ENCODE measurements at regions not wholly inside any gene's neighbourhood (a gene's known extent, or its start where the extent isn't known, plus 50 kb on each side); places are given as distances from the start of the nearest gene placed in this dataset.

GRCh38 chr22:27462190-27462589, 339.4 kb downstream of the MN1 start:
- no peak overlapping the region for H3K4me2 ChIP-seq (ENCODE audit: control insufficient read depth, extremely low read depth, insufficient read depth, low read depth, low read length)
- FAIRE-seq = no peak

GRCh38 chr22:27463121-27463660, 338.4 kb downstream of the MN1 start:
- DNase-seq (ENCODE audit: low read depth, low spot score) (no peak), FAIRE-seq (no peak)
- Histone ChIP-seq H3K36me3 (ENCODE audit: control insufficient read depth in 2 of 2, extremely low read depth in 1 of 2, insufficient read depth in 2 of 2, low read length in 2 of 2) (no peaks in the 10 kb centered on the region), H3K9ac (ENCODE audit: control insufficient read depth, extremely low read depth, insufficient read depth, low read length) (no peak overlapping the region), H3K27me3 (ENCODE audit: control insufficient read depth, extremely low read depth, insufficient read depth, low read length) (no peaks in the 10 kb centered on the region), H3K9me3 (ENCODE audit: control insufficient read depth, low read depth, low read length) (no peaks in the 10 kb centered on the region), H3K4me3 (ENCODE audit: control insufficient read depth in 2 of 3, extremely low read depth in 1 of 3, insufficient read depth in 2 of 3, low read depth in 1 of 3, low read length in 3 of 3) (no peak overlapping the region), H3K4me2 (ENCODE audit: control insufficient read depth, extremely low read depth, insufficient read depth, low read depth, low read length) (no peak overlapping the region), H3K27ac (ENCODE audit: control insufficient read depth, insufficient read depth, low read length) (no peak overlapping the region), H3K4me1 (ENCODE audit: control insufficient read depth, extremely low read depth, insufficient read depth, low read length) (peaks cover 22% of the 10 kb centered on the region), H3K9me1 (ENCODE audit: control insufficient read depth, extremely low read depth, insufficient read depth, low read length) (no peaks in the 10 kb centered on the region), H4K20me1 (ENCODE audit: control insufficient read depth, extremely low read depth, insufficient read depth, low read length) (no peaks in the 10 kb centered on the region), H2AFZ (ENCODE audit: control insufficient read depth, low read length) (no peak overlapping the region), H3K79me2 (ENCODE audit: control insufficient read depth, insufficient read depth, low read length) (no peaks in the 10 kb centered on the region)
- TF ChIP-seq CTCF (optimal IDR thresholded peaks at IDR 0.05 in 1 of 3, IDR thresholded peaks at IDR 0.05 in 1 of 3, conservative IDR thresholded peaks at IDR 0.05 in 1 of 3; ENCODE audit: extremely low read depth in 1 of 3, insufficient read depth in 2 of 3, low read length in 3 of 3) = no peak
- TF ChIP-seq EZH2 (IDR thresholded peaks at IDR 0.05; ENCODE audit: low read length) = no peak
- dilution Hi-C loops (cut with MboI; ENCODE audit: extremely low pct_ligation_motif_present, low sequenced_read_pairs) = no loop called here

More at GRCh38 chr22:27462190-27462589, 339.4 kb downstream of the MN1 start:
- Histone ChIP-seq H3K4me1 (ENCODE audit: control insufficient read depth, extremely low read depth, insufficient read depth, low read length) (peaks cover 32% of the 10 kb centered on the region), H3K9me3 (ENCODE audit: control insufficient read depth, low read depth, low read length) (no peaks in the 10 kb centered on the region), H3K27me3 (ENCODE audit: control insufficient read depth, extremely low read depth, insufficient read depth, low read length) (no peaks in the 10 kb centered on the region), H3K36me3 (ENCODE audit: control insufficient read depth in 2 of 2, extremely low read depth in 1 of 2, insufficient read depth in 2 of 2, low read length in 2 of 2) (no peaks in the 10 kb centered on the region), H3K79me2 (ENCODE audit: control insufficient read depth, insufficient read depth, low read length) (no peaks in the 10 kb centered on the region), H3K9ac (ENCODE audit: control insufficient read depth, extremely low read depth, insufficient read depth, low read length) (no peak overlapping the region), H3K4me3 (ENCODE audit: control insufficient read depth in 2 of 3, extremely low read depth in 1 of 3, insufficient read depth in 2 of 3, low read depth in 1 of 3, low read length in 3 of 3) (no peak overlapping the region), H3K9me1 (ENCODE audit: control insufficient read depth, extremely low read depth, insufficient read depth, low read length) (no peaks in the 10 kb centered on the region), H2AFZ (ENCODE audit: control insufficient read depth, low read length) (no peak overlapping the region), H4K20me1 (ENCODE audit: control insufficient read depth, extremely low read depth, insufficient read depth, low read length) (no peaks in the 10 kb centered on the region), H3K27ac (ENCODE audit: control insufficient read depth, insufficient read depth, low read length) (no peak overlapping the region)
- no peak for TF ChIP-seq EZH2 (IDR thresholded peaks at IDR 0.05; ENCODE audit: low read length)
- no peak for TF ChIP-seq CTCF (optimal IDR thresholded peaks at IDR 0.05 in 1 of 3, IDR thresholded peaks at IDR 0.05 in 1 of 3, conservative IDR thresholded peaks at IDR 0.05 in 1 of 3; ENCODE audit: extremely low read depth in 1 of 3, insufficient read depth in 2 of 3, low read length in 3 of 3)
- dilution Hi-C loops (cut with MboI; ENCODE audit: extremely low pct_ligation_motif_present, low sequenced_read_pairs) = no loop called here
- DNase-seq (ENCODE audit: low read depth, low spot score) = no peak

All from keratinocyte (primary cell).